ENCODE measurements at regions not wholly inside any gene's neighbourhood (a gene's known extent, or its start where the extent isn't known, plus 50 kb on each side); places are given as distances from the start of the nearest gene placed in this dataset.

DNA sequence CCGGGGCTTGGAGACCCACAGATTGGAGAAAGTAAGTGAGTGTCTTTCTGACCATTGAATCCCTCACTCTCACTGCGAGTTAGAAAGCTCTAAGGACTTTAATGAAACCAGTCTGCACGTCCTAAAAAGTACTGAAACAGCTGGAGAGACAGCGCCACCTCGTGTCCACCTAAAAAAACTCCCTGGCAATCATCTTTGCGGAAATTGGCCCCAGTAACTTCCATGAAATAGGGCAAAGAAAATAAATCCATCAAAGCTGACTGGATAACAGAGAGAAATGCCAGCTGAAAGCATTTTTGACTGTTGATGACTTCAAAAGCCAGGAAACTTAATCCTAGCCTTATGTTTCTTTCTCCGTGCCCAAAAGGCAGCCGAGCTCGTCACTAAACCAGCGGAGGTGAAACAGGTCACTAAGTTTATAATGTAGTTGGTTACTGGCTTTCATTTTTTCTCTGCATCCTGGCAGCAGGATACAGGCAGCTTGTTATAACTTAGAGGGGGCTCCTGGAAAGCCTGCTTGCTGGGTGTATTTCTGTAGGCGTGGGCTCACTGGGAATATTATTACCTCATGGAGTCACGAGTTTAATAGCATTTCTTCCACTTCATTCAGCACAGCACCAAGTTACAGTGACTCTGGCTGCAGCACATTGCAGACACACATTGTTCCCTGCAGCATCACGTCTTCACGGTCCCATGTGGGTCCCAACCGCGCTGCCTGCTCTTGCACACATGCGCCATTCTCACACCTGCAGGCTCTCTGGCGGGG, 266.5 kb downstream of the HRH4 start:
- TF ChIP-seq CTCF (IDR thresholded peaks at IDR 0.05): peak; percentile 69 to 81 (median 75)
- no peak for TF ChIP-seq POLR2A (IDR thresholded peaks at IDR 0.05)

Measured in uterus (tissue), 2 donors.